Upper lobe of right lung (tissue), 1 donor: ENCODE measurements at regions not wholly inside any gene's neighbourhood (a gene's known extent, or its start where the extent isn't known, plus 50 kb on each side); places are given as distances from the start of the nearest gene placed in this dataset.
"Not testable (repeated sequence)": the region's sequence is repeated elsewhere in the genome, so short reads cannot be mapped to it uniquely, and the experiment has no call there.

Experiments
- ATAC-seq: fragments of 200-7000 bp; cut with Tn5 transposase; one replicate; pipeline ENCODE4 v1.9.1; 2020; ENCODE audit warnings: mild to moderate bottlenecking, moderate library complexity
- DNase-seq: peaks from one replicate; pipeline ENCODE4 v3.0.0-alpha.2; 2020
- H3K27ac ChIP-seq: fragments of 200-600 bp; one replicate; pipeline ENCODE4 v1.8.0; 2022
- H3K27me3 ChIP-seq: fragments of 200-600 bp; one replicate; pipeline ENCODE4 v1.8.0; 2022; ENCODE audit warnings: mild to moderate bottlenecking
- H3K36me3 ChIP-seq: fragments of 200-600 bp; one replicate; pipeline ENCODE4 v1.8.0; 2022
- H3K4me1 ChIP-seq: fragments of 200-600 bp; one replicate; pipeline ENCODE4 v1.8.0; 2022
- H3K4me3 ChIP-seq: fragments of 200-600 bp; one replicate; pipeline ENCODE4 v1.8.0; 2022; ENCODE audit warnings: mild to moderate bottlenecking
- H3K9me3 ChIP-seq: fragments of 200-600 bp; one replicate; pipeline ENCODE4 v1.8.0; 2022
- CTCF ChIP-seq: fragments of 200-600 bp; IDR thresholded peaks from one replicate; pipeline ENCODE4 v1.8.0; 2022; ENCODE audit warnings: antibody characterized with exemption
- intact Hi-C: fragments of 100-400 bp; cut with DNase I; formaldehyde crosslinking; loops from one replicate; pipeline ENCODE4 v1.11.0; 2022
- donor health status: DM: no; HTN: yes; CAD: no; lungs with severe emphysema.

- no peak for DNase-seq
- Histone ChIP-seq H3K36me3 (no peaks in the 10 kb centered on the region), H3K27ac (no peak overlapping the region), H3K9me3 (no peaks in the 10 kb centered on the region), H3K4me1 (no peaks in the 10 kb centered on the region), H3K4me3 (no peak overlapping the region), H3K27me3 (no peaks in the 10 kb centered on the region)
- no peak for ATAC-seq
- TF ChIP-seq CTCF, result no peak
- intact Hi-C loops, result no loop called here
These were observed 224.5 kb downstream of the TEX13C start for GRCh38 chrX:125544031-125544660.

GRCh38 chrX:125544856-125545255, 225.2 kb downstream of the TEX13C start:
- no peak for TF ChIP-seq CTCF
- no peaks in the 10 kb centered on the region for H3K9me3 ChIP-seq
- ATAC-seq (no peak), DNase-seq (no peak)
- no peaks in the 10 kb centered on the region for H3K27me3 ChIP-seq
- H3K4me1 ChIP-seq, result no peaks in the 10 kb centered on the region
- H3K27ac ChIP-seq, result no peak overlapping the region
- intact Hi-C loops, result no loop called here
- H3K4me3 ChIP-seq, result no peak overlapping the region
- H3K36me3 ChIP-seq, result no peaks in the 10 kb centered on the region

GRCh38 chrX:125577479-125577878, 257.8 kb downstream of the TEX13C start:
- DNase-seq (no peak), ATAC-seq (no peak)
- Histone ChIP-seq H3K4me3 (no peak overlapping the region), H3K36me3 (no peaks in the 10 kb centered on the region), H3K27ac (no peak overlapping the region), H3K4me1 (no peaks in the 10 kb centered on the region), H3K9me3 (no peaks in the 10 kb centered on the region), H3K27me3 (no peaks in the 10 kb centered on the region)
- intact Hi-C loops, result no loop called here
- no peak for TF ChIP-seq CTCF

GRCh38 chrX:125604448-125604847, 284.8 kb downstream of the TEX13C start:
- no peaks in the 10 kb centered on the region for H3K36me3 ChIP-seq
- no peaks in the 10 kb centered on the region for H3K9me3 ChIP-seq
- TF ChIP-seq CTCF, result no peak
- intact Hi-C loops, result no loop called here
- H3K27me3 ChIP-seq, result no peaks in the 10 kb centered on the region
- DNase-seq, result no peak
- ATAC-seq, result no peak
- no peak overlapping the region for H3K27ac ChIP-seq
- H3K4me3 ChIP-seq, result no peak overlapping the region
- H3K4me1 ChIP-seq, result no peaks in the 10 kb centered on the region

- Histone ChIP-seq H3K4me1 (no peaks in the 10 kb centered on the region), H3K27ac (no peak overlapping the region), H3K4me3 (no peak overlapping the region), H3K27me3 (no peaks in the 10 kb centered on the region), H3K9me3 (no peaks in the 10 kb centered on the region), H3K36me3 (no peaks in the 10 kb centered on the region)
- no peak for TF ChIP-seq CTCF
- DNase-seq (no peak), ATAC-seq (no peak)
- intact Hi-C loops, result no loop called here
These were observed 285.5 kb downstream of the TEX13C start for GRCh38 chrX:125605145-125605544.

GRCh38 chrX:125614591-125615343, 295.1 kb downstream of the TEX13C start:
- not testable (repeated sequence) for ATAC-seq

More at GRCh38 chrX:125614591-125615343, 295.1 kb downstream of the TEX13C start:
- H3K27ac ChIP-seq, H3K4me3 ChIP-seq, intact Hi-C loops, H3K36me3 ChIP-seq, H3K27me3 ChIP-seq, H3K4me1 ChIP-seq, DNase-seq, H3K9me3 ChIP-seq: not testable (repeated sequence)
